Hepatocyte (in vitro differentiated cells): ENCODE measurements at regions not wholly inside any gene's neighbourhood (a gene's known extent, or its start where the extent isn't known, plus 50 kb on each side); places are given as distances from the start of the nearest gene placed in this dataset.

Experiments
- DNase-seq: peaks from one replicate; pipeline ENCODE4 v3.0.0-alpha.2; 2016; ENCODE audit warnings: low spot score
- H2AFZ ChIP-seq: fragments of 200-600 bp; sonication (generic); 2 replicates; pipeline ENCODE4 v1.6.0; 2016; ENCODE audit warnings: antibody characterized with exemption, mild to moderate bottlenecking
- H3K27ac ChIP-seq: fragments of 200-600 bp; sonication (generic); 2 replicates; pipeline ENCODE4 v1.5.1; 2016; ENCODE audit warnings: mild to moderate bottlenecking
- H3K27me3 ChIP-seq: fragments of 200-600 bp; sonication (generic); 2 replicates; pipeline ENCODE4 v1.6.1; 2016
- H3K36me3 ChIP-seq: fragments of 200-600 bp; sonication (generic); replicated peaks from 2 replicates; pipeline ENCODE4 v1.5.1; 2016; ENCODE audit warnings: low read depth; ENCODE audit not compliant: insufficient read depth
- H3K4me1 ChIP-seq: fragments of 200-600 bp; sonication (generic); 2 replicates; pipeline ENCODE4 v1.5.1; 2016; ENCODE audit warnings: mild to moderate bottlenecking, moderate library complexity; ENCODE audit not compliant: insufficient read depth
- H3K4me2 ChIP-seq: fragments of 200-600 bp; sonication (generic); 2 replicates; pipeline ENCODE4 v1.6.0; 2016
- H3K4me3 ChIP-seq: fragments of 200-600 bp; sonication (generic); 2 replicates; pipeline ENCODE4 v1.5.1; 2016; ENCODE audit warnings: mild to moderate bottlenecking
- H3K79me2 ChIP-seq: fragments of 200-600 bp; sonication (generic); 2 replicates; pipeline ENCODE4 v1.6.0; 2017; ENCODE audit warnings: mild to moderate bottlenecking
- H3K9me2 ChIP-seq: fragments of 200-600 bp; sonication (generic); replicated peaks from 2 replicates; pipeline ENCODE4 v1.6.0; 2017; ENCODE audit warnings: mild to moderate bottlenecking; ENCODE audit not compliant: insufficient read depth
- H3K9me3 ChIP-seq: fragments of 200-600 bp; sonication (generic); 2 replicates; pipeline ENCODE4 v1.5.1; 2016; ENCODE audit warnings: low read depth, mild to moderate bottlenecking
- H4K20me1 ChIP-seq: fragments of 200-600 bp; sonication (generic); 2 replicates; pipeline ENCODE4 v1.6.0; 2016; ENCODE audit warnings: mild to moderate bottlenecking; ENCODE audit not compliant: insufficient read depth, poor library complexity, severe bottlenecking
- EZH2 ChIP-seq: fragments of 200-600 bp; sonication (generic); IDR thresholded peaks from 2 replicates; pipeline ENCODE4 v1.6.1; 2016; ENCODE audit warnings: antibody characterized with exemption, mild to moderate bottlenecking, borderline replicate concordance
- EZH2phosphoT487 ChIP-seq: fragments of 200-600 bp; sonication (generic); IDR thresholded peaks from one replicate; pipeline ENCODE4 v1.6.1; 2018; ENCODE audit warnings: antibody characterized with exemption, mild to moderate bottlenecking, low read depth, moderate library complexity; ENCODE audit not compliant: unreplicated experiment, severe bottlenecking
- WGBS: methylation state at CpG from one replicate; pipeline ENCODE4 v1.1.6; 2016; ENCODE audit warnings: low lambda C conversion rate; ENCODE audit errors: missing lambda C conversion rate; 5-methylcytosine and 5-hydroxymethylcytosine counted together
- TF ChIP-seq, protein P1 (sequence below): fragments of 200-600 bp; sonication (generic); IDR thresholded peaks from 2 replicates; pipeline ENCODE4 v1.5.1; 2016; ENCODE audit warnings: antibody characterized with exemption, mild to moderate bottlenecking; ENCODE audit not compliant: poor library complexity

- no peaks in the 10 kb centered on the region for H3K36me3 ChIP-seq
- TF ChIP-seq EZH2phosphoT487 (no peak), EZH2 (no peak)
- TF ChIP-seq, protein P1, sequence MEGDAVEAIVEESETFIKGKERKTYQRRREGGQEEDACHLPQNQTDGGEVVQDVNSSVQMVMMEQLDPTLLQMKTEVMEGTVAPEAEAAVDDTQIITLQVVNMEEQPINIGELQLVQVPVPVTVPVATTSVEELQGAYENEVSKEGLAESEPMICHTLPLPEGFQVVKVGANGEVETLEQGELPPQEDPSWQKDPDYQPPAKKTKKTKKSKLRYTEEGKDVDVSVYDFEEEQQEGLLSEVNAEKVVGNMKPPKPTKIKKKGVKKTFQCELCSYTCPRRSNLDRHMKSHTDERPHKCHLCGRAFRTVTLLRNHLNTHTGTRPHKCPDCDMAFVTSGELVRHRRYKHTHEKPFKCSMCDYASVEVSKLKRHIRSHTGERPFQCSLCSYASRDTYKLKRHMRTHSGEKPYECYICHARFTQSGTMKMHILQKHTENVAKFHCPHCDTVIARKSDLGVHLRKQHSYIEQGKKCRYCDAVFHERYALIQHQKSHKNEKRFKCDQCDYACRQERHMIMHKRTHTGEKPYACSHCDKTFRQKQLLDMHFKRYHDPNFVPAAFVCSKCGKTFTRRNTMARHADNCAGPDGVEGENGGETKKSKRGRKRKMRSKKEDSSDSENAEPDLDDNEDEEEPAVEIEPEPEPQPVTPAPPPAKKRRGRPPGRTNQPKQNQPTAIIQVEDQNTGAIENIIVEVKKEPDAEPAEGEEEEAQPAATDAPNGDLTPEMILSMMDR: no peak
- no peaks in the 10 kb centered on the region for H3K9me3 ChIP-seq
- 93% methylated on average over 2 of the region's 2 CpGs for WGBS
- H3K4me2 ChIP-seq: no peak overlapping the region
- H3K27me3 ChIP-seq: no peaks in the 10 kb centered on the region
- no peaks in the 10 kb centered on the region for H4K20me1 ChIP-seq
- no peak overlapping the region for H3K4me3 ChIP-seq
- no peaks in the 10 kb centered on the region for H3K4me1 ChIP-seq
- DNase-seq: no peak
- no peaks in the 10 kb centered on the region for H3K9me2 ChIP-seq
- H2AFZ ChIP-seq: no peak overlapping the region
- no peaks in the 10 kb centered on the region for H3K79me2 ChIP-seq
- no peak overlapping the region for H3K27ac ChIP-seq
Observed at GRCh38 chr2:146992057-146992456, 852.8 kb upstream of the ACVR2A start.

DNA sequence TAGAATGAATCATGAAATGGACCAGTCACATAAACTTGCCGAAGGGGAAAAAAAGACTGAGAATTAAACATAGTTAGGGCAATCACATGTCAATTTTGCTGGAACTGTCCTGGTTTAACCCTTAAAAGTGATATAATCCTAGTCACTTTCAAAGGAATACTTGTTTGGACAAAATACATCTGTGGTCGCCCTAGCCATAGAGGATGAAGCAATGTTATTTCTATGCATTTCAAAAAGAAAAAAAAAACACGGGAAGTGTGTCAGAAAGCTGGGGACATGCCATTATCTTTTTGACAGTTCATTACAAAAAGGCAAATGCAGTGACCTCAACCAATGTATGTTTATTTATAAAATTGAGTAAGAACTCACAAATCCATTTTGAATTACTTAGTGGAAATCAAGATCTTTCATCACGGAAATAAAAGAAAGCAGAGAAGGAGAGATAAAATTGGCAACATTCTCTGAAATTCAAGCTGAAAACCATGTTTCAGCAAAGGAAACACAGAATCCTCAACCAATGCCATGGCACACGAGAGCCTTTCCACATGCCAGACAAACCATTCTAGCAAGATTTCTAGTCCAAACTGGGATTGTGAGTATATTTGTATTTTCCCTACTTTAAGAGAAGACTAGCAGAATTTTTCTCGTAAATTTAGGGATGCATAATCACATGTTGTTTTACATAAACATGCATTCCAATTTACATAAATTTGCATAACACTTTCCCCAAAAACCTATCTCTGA, 854.3 kb upstream of the ACVR2A start:
- no peaks in the 10 kb centered on the region for H3K27me3 ChIP-seq
- no peaks in the 10 kb centered on the region for H3K9me2 ChIP-seq
- no peak for TF ChIP-seq EZH2phosphoT487
- TF ChIP-seq, protein P1: no peak
- TF ChIP-seq EZH2: no peak
- DNase-seq: no peak
- no peak overlapping the region for H3K4me3 ChIP-seq
- no peaks in the 10 kb centered on the region for H3K4me1 ChIP-seq
- 75% methylated on average over 6 of the region's 6 CpGs for WGBS
- peak overlapping the region; percentile 10 for H3K4me2 ChIP-seq
- H4K20me1 ChIP-seq: no peaks in the 10 kb centered on the region
- H2AFZ ChIP-seq: no peak overlapping the region
- no peaks in the 10 kb centered on the region for H3K9me3 ChIP-seq
- H3K27ac ChIP-seq: no peak overlapping the region
- no peaks in the 10 kb centered on the region for H3K79me2 ChIP-seq
- no peaks in the 10 kb centered on the region for H3K36me3 ChIP-seq

- H2AFZ ChIP-seq: no peak overlapping the region
- H4K20me1 ChIP-seq: no peaks in the 10 kb centered on the region
- H3K9me2 ChIP-seq: no peaks in the 10 kb centered on the region
- H3K36me3 ChIP-seq: no peaks in the 10 kb centered on the region
- whole genome bisulfite sequencing: 84% methylated on average over 1 of the region's 1 CpG
- no peak overlapping the region for H3K4me3 ChIP-seq
- no peak for TF ChIP-seq EZH2
- TF ChIP-seq, protein P1: no peak
- no peak for TF ChIP-seq EZH2phosphoT487
- H3K4me1 ChIP-seq: no peaks in the 10 kb centered on the region
- no peak for DNase-seq
- H3K27ac ChIP-seq: no peak overlapping the region
- no peaks in the 10 kb centered on the region for H3K27me3 ChIP-seq
- no peaks in the 10 kb centered on the region for H3K79me2 ChIP-seq
- H3K4me2 ChIP-seq: no peak overlapping the region
- no peaks in the 10 kb centered on the region for H3K9me3 ChIP-seq
Observed at GRCh38 chr2:146989741-146990140, 855.1 kb upstream of the ACVR2A start.
